ENCODE measurements at regions not wholly inside any gene's neighbourhood (a gene's known extent, or its start where the extent isn't known, plus 50 kb on each side); places are given as distances from the start of the nearest gene placed in this dataset.
"Not testable (repeated sequence)": the region's sequence is repeated elsewhere in the genome, so short reads cannot be mapped to it uniquely, and the experiment has no call there.

DNA sequence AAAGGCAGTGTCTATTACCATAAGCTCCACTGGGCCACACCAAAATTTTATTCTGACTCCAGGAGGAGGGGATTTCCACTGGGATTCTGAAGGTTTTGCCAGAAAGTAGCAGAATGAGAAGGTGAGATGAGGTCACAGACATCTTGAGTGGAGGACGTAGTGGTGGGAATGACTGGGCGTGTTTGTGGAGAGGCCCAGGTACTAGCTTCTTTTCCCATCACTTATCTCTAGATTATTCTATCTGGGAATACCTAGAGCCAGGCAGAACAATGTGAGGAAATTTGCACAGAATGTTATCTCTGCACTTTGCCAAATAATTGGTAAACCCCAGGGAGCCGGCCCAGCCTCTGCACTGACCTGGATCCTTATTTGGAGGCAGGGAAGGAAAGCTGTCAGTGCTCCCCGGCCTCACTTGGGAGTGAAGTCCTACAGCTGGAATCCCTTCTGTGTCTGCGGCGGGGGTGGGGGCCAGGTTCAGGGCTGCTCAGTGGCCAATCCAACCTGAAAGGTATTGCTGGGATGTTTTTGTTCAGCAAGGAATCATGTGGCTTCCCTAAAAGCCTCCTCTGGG lies 129.4 kb downstream of the C12orf75 start:
- DNase-seq, result no peak

DNA sequence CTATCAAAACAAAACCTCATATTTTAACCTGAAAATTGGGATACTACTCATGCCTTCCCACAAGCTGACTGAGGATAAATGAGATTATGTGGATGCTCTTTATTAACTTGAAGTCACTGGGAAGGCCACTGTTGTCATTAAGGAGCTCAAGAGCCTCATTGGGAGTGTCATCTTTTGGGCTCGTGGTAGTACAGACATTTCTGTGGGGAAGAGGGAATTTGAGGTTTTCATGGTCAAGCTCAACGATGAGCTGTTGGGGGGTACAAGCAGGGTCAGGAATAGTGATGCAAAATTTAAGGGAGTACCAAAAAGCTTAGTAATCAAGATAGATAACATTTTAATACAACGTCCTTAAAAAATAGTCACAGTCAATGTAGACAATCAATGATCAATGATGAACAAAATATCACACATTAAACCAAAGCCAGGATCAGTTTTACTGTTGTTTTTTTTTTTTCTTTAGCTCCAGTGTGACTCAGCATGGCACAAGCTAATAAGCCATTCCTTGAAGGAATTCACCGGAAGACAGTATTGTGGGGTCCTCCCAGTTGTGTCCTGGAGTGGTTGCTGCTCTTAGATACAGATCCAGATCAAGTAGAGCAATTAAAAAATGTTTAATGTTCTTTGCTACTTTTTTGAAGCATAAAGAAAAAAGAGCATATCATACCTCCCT lies 130.9 kb downstream of the C12orf75 start:
- DNase-seq, result no peak

DNA sequence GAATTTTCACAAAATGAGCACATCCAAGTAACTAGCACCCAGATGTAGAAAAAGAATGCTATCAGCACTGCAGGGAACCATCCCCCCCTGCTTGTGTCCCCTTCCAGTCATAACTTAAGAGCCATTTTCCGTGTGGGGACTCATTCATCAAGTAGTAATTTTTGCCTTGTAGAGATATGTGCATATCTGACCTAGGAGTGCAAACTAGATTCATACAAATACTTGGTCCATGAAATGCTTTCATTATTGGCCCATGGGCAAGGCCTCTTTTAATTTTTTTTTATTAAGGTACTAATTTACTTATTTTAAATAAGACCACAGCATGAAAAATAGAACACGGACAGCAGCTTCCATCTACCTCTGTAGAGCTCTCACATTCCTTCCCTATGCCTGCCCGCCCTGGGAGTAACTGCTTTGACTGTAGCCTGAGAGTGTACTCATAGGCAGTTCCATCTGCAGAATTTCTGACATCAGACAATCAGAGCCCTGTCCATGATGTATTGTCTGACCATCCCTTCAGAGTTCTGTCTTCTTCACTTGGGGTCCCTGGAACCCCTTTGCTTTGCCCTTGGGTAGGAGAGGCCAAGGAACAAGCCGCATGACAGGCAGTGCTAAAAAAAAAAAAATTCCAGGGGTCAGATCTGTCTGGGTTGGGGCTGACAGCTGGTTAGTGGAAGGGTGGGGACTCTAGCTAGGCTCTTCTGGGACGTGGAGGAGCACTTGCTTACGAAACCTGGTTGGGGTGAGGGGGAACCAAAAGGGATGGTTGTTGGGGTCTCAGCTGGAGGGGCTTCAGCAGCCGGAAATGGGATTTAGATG lies 131.7 kb downstream of the C12orf75 start:
- no peak for DNase-seq

DNA sequence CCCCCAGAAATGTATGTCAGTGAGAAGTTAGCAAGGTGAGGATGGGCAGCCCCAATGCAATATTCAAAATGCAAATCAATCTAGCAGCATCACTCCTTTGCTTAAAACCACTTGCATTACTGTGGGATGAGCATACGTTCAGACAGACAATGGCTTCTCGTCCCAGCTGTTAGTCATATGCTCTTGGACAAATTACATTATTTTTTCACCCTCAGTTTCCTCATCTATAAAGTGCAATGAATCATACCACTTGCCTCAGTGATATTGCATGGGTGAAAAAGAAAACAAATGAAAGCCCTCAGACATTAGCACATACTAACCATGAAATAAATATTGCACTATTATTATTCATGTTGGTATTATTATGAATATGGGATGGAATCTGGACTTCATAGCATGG lies 132.3 kb downstream of the C12orf75 start:
- no peak for DNase-seq

DNA sequence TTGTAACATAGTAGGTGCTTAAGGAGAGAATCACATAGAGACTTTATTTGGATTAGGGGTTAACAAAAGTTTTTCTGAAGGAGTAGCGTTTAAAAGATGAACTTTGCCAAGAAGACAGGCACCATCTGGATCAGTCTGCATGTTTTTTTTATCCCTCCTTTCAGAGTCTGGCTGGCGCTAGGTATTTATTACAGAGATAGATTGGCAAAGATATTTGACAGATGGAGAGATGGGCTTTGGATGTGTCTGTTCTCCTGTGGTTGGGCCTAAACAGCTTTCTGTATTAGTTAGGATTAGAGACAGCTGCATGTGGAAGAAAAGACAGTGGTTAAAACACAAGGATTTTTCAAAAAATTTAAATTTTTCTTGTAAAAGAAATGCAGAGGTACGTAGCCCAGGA lies 133.9 kb downstream of the C12orf75 start:
- no peak for DNase-seq

DNA sequence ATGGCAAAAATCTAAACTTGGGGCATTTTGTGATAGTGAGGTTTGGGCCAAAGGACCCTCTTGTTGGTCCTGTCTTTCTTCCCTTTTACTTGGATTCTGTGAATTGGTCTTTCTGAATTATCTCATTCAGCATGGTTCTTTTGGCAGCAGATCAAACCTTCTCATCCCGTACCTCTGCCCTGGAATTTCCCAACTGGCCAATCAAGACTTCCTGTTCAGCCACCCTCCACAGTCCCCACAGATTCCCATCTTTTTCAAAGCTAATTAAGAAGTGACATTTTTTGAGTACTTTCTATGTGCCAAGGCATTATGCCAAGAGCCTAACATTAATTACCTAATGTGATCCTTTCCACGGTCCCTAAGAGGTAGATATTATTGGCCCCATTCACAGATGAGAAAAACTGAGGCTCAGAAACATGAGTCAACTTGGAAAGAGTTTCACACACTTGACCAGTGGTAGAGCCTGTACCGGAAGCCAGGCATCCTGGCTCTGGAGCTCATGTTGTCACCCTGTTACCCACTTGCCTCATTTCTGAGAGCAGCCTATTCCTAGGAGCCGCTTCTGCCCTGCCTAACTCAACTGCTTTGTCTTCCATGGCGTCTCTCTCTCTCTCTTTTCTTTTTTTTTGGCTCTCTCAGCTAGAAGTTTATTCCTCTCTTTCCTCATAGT lies 135.9 kb downstream of the C12orf75 start:
- DNase-seq, result no peak

DNA sequence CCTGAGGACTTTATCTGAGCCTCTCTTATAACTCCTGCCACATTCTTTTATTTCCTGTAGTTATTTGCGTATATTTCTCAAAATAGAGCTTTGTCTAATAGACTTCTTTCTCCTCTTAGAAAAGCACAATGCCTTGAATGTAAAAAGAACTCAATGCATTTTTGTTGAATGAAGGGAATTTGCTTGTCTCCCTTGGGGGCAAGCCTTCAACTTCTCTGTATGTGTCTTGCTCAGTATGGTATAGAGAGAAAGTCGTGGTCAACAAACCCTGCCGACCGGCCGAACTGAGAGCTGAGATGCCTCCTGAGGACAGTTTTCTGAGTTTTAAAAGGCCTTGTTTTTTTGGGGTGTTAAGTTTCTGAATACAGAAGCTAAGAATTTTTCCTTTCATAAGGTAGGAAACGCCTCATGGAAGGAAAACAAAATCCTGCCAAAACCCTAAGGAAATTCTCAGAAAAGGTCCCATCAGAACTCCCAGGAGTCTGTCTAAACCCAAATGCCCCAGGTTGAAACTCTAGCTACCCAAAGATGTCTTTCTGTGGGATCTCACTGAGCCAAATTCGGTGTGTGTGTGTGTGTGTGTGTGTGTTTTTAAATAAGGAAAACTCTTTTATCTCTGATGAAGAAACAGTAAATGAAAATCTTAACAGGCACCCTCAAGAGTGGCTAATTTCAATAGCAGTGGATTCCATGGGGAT lies 136.6 kb downstream of the C12orf75 start:
- DNase-seq, result no peak

DNA sequence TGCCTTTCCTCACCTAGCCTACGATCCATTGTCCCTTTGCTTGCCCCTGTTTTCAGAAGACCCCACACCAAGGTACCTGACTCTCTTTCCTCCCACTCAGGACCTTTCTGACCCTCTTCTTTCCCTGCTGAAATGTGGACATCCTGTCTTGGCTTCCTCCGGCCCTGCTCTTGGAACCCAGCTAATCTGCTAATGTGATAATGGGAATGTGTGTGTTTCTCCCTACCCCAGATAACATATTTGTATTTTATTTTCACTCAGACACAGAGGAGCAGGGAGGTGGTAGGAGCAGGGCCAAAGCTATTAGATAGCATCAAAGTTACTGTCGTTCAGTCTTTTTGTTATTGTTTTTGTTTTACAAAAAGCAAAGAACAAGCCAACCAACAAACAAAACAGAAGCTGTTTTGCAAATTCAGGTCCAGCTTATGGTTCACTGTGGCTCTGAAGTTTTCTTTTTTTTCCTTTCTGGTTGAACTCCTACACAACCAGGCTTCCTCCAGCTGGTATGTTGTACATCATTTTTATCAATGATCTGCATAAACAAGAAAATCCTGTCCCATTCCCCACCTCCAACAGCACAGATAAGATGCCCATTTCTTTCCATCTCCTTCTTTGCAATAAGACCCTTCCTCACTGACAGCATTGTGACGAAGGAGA lies 137.3 kb downstream of the C12orf75 start:
- no peak for DNase-seq

DNA sequence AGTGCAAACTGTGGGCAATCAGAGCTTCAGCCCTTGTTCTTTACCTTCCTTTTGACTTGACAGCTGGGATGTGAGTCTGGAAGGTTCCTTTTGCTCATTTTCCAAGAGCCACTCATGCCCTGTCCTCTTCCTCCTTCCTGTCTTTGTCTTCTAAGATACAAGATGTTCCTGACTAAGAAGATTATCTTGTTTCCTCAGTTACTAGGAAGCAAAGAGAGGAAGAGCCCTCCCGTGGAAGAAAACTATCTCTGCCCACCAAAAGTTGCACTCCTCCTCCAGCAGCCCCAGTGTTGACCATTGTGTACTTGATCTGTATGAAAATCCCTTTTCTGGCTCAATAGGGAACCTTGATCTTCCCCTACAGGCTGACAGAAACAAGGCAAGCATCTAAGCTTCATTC lies 138.0 kb downstream of the C12orf75 start:
- no peak for DNase-seq

DNA sequence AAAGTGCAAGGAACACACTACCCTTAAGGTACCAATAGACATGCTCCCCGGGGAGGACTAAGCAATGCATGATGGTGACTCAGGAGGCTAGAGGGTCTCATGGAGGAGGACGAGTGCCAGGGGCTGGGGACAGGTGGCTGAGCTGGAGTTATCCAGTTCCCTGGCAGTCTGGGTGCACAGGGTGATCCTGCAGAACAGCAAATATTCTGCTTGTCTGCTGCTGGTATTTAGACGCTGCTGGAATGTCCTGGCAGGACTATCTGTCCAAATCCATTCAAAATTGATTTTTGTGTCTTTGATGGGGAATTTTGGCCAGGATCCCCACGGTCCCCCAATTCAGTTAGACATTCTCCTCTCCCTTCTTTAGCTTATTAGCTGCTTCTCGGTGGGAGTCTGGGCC lies 138.7 kb downstream of the C12orf75 start:
- DNase-seq, result no peak

DNA sequence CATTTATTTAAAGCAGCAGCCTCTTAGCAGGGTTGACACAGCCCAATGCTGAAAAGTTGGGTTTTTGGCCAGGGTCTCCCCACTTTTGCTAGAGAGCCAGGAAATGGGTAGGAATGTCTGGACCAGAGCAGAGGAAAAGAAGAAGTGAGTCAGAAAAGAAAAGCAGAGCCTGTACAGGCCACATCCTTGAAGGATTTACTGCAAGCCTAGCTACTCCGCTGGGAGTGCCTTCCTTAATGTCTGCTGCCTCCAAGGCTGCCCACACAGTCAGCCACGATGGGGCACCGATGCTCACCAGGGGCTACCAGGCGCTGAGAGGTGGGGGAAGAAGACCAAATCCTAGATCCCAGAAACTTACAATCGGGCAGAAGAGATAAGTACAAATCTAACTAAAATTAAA lies 139.2 kb downstream of the C12orf75 start:
- DNase-seq, result no peak

DNA sequence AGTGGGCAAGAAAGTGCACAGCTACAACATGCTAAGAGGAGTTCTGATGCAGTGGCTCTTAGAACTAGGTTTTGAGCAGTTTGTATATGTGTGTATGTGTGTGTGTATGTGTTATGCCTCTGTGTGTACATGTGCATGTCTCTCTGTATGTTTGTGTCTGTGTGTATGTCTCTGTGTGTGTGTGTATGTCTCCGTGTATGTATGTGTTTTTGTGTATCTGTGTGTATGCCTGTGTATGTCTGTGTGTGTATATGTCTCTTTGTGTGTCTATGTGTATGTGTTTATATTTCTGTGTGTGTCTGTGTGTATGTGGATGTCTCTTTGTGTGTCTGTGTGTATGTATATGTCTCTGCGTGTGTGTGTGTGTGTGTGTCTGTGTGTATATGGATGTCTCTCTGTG lies 139.6 kb downstream of the C12orf75 start:
- DNase-seq, result no peak

DNA sequence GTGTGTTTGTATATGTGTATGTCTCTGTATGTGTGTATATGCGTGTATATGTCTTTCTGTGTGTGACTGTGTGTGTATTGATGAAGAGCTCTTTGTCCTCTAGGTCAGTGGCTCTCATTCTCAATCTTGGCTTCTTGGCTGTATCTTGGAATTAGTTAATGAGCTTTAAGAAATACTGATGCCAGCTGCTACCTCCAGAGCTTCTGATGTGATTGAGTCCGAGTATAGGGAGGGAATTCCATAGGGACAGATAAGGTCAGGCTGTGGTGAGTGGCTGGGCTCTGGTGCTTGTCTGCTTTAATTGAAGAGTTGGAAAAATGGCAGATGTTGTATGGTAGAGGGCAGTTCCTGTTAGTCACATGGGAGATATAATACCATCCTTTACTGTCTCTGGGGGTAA lies 140.1 kb downstream of the C12orf75 start:
- no peak for DNase-seq

DNA sequence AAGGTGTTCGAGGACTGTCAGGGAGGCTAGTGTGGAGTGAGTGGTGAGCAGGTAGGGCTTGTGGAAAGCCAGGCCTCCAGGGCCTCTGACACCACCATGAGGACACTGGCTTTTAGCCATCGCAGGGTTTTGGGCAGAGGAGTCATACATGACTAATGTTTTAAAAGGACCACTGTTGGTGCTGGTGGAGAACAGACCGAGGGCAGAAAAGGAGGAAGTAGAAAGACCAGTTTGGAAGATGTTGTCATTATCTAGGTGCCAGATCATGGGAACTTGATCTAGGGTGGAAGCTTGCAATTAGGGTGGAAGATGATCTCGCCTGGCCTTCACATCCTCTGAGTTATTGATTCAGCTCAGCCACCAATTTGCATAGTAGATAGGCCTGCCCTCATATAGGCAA lies 144.2 kb downstream of the C12orf75 start:
- no peak for DNase-seq

DNA sequence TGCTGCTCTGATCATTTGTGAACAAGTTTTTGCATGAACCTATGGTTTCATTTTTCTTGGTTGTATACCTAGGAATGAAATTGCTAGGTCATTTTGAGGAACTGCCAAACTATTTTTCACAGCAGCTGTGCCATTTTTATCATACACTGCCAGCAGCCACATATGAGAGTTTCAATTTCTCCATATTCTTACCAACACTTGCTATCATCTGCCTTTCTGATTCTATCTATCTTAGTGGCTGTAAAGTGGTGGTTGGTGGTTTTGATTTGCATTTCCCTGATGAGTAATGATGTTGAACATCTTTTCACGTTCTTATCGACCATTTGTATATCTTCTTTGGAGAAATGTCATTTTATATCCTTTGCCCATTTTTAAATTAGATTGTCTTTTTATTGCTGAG lies 146.1 kb downstream of the C12orf75 start:
- no peak for DNase-seq

DNA sequence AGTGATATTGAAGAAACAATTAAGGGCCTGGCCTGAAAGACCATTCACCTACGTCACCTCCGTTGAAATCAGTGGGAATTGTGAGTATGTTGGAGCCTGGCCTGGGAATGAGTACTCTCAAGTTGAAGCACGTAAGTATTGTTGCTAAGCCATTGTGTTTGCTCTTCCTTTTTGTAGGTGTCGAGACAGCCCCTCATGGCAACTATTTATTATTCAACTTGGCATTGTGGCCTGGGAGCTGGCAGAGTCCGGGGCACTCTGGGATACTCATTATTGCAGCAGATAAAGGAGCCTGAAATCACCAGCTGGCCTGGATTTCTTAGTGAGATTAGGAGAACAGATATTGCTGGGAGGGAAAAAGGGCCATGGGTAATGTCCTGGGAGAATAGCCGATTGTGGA lies 147.4 kb downstream of the C12orf75 start:
- peak in 1 of 2 experiments; percentile 9 for DNase-seq

DNA sequence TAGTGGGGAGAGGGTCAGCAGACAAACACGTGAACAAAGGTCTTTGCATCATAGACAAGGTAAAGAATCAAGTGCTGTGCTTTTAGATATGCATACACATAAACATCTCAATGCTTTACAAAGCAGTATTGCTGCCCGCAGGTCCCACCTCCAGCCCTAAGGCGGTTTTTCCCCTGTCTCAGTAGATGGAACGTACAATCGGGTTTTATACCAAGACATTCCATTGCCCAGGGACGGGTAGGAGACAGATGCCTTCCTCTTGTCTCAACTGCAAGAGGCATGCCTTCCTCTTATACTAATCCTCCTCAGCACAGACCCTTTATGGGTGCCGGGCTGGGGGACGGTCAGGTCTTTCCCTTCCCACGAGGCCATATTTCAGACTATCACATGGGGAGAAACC lies 148.3 kb downstream of the C12orf75 start:
- not testable (repeated sequence) for DNase-seq

DNA sequence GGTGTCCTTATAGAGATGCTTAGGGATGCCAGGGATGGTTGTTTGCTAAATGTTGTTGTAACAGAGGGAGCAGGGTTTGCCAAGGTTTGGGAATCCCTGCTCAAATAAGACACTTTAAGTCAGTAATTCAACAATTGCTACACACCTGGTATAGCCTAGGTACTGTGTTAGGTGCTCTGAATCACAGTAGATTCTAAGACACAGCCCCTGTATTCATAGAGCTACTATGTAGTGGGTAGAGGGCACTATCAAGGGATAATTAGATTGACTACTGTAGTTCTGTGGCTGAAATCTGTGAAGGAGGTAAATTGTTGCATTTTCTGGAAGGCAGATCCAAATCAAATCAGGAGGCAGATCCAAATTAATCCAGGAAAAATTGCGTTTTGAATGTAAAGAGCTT lies 149.2 kb downstream of the C12orf75 start:
- no peak for DNase-seq

DNA sequence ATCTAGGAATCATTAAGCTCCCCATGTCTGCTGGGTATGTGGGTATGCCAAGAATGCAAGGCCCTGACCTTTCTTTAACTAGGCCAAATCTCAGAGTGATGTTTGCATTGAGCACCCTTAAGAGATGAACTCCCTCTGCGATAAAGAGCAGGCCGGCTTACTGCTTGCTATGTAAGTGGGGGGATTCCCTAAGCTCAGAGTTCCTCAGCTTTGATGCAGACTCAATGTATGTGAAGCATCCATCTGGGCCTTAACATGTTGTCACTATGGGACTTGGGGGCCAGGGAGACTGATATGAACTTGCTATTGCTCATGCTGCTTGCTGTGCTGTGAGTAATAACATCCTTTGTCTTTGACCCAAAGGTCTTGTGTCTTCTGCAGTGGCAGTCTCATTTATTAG lies 149.7 kb downstream of the C12orf75 start:
- no peak for DNase-seq

DNA sequence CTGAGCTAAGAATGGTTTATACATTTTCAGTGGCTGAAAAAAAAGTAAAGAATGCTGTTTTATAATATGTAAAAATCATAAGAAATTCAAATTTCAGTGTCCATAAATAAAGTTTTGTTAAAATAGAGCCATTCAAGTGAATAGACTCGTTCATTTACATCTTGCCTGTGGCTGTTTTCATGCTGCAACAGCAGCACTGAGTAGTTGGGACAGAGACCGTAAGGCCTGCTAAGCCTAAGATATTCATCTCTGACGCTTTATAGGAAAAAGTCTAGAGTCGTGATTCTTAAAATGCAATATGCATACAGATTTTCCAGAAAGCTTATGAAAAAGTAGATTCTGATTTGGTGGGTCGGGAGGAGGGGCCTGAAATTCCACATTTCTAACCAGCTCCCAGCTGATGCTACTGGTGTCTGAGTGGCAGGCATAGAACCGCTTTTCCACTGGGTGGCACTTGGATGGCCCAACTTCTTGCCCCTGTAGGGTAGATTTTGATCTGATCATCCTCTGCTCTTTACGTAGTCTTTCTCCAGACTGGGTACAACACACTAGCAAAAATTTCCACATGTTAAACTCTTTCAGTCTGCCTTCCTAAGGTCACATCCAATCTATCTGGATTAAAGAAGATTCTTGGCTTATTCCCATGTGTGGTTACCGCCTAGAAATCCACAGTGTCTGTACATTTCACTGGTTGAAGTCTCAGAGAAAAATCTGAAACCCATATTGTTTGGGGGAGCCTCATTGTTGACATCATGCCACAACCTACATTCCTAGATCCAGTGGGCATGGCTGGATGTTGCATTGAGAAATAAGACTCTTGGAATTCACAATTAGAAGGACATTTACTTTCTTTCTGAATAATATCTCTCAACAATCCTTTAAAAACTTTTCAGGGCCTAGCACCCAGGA lies 151.2 kb downstream of the C12orf75 start:
- DNase-seq, result no peak

DNA sequence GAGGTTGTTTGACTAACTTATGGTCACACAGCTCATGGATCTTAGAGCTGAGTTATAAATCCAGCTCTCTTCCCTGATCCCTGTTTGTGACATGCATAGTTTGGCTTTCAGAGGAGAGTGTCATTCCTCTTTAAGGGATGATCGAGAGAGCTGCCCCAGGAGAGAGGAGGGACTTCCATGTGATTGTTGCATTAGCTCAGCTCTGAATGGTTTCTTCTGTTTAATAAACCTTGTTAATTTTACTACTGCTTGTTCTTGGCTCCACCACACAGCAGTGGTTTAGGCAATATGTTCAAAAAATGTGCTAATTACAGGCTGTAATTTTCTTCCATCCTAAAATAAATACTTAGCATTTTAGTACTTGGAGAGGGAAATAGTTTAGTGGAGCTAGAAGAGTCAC lies 152.5 kb downstream of the C12orf75 start:
- DNase-seq, result no peak

Data from NCI-H2081 (cell line).